HPDE6-E6E7 (cell line): ENCODE measurements at regions not wholly inside any gene's neighbourhood (a gene's known extent, or its start where the extent isn't known, plus 50 kb on each side); places are given as distances from the start of the nearest gene placed in this dataset.

ENCODE experiments used
- DNase-seq: peaks from one replicate; pipeline ENCODE4 v3.0.0; 2011; ENCODE audit warnings: missing footprints; ENCODE audit errors: extremely low spot score

- DNase-seq: no peak
These were observed 231.2 kb upstream of the TPRG1 start for GRCh38 chr3:188940573-188940932.

- no peak for DNase-seq
These were observed 230.7 kb upstream of the TPRG1 start for GRCh38 chr3:188941103-188941502.

GRCh38 chr3:188942191-188942590 lies 229.6 kb upstream of the TPRG1 start:
- DNase-seq: no peak

- DNase-seq: no peak
These were observed 228.2 kb upstream of the TPRG1 start for GRCh38 chr3:188943591-188943990.

- DNase-seq: no peak
These were observed 227.7 kb upstream of the TPRG1 start for GRCh38 chr3:188944108-188944507.

GRCh38 chr3:188946351-188947240 lies 225.2 kb upstream of the TPRG1 start:
- DNase-seq: no peak

GRCh38 chr3:188947401-188948280 lies 224.1 kb upstream of the TPRG1 start:
- DNase-seq: peak; percentile 76

GRCh38 chr3:188948281-188948996 lies 223.3 kb upstream of the TPRG1 start:
- DNase-seq: peak; percentile 54

- DNase-seq: no peak
These were observed 222.8 kb upstream of the TPRG1 start for GRCh38 chr3:188948997-188949389.

- DNase-seq: no peak
These were observed 222.3 kb upstream of the TPRG1 start for GRCh38 chr3:188949456-188949855.

- DNase-seq: no peak
These were observed 221.8 kb upstream of the TPRG1 start for GRCh38 chr3:188949996-188950395.

- peak; percentile 72 for DNase-seq
These were observed 220.8 kb upstream of the TPRG1 start for GRCh38 chr3:188950832-188951489.

GRCh38 chr3:188951734-188952133 lies 220.0 kb upstream of the TPRG1 start:
- DNase-seq: no peak

GRCh38 chr3:188954590-188955208 lies 217.1 kb upstream of the TPRG1 start:
- DNase-seq: peak; percentile 80

- DNase-seq: no peak
These were observed 215.9 kb upstream of the TPRG1 start for GRCh38 chr3:188955919-188956318.

GRCh38 chr3:188956839-188957489 lies 214.8 kb upstream of the TPRG1 start:
- peak; percentile 39 for DNase-seq

- no peak for DNase-seq
These were observed 212.8 kb upstream of the TPRG1 start for GRCh38 chr3:188959013-188959412.

GRCh38 chr3:188962253-188963247 lies 209.2 kb upstream of the TPRG1 start:
- DNase-seq: no peak

- no peak for DNase-seq
These were observed 206.8 kb upstream of the TPRG1 start for GRCh38 chr3:188964957-188965356.
